Stimulated activated CD4-positive, alpha-beta T cell treated with anti-CD3 and anti-CD28 coated beads, Interleukin-2, amount 100 ng/mL, for 4 hours (primary cell): ENCODE measurements at regions not wholly inside any gene's neighbourhood (a gene's known extent, or its start where the extent isn't known, plus 50 kb on each side); places are given as distances from the start of the nearest gene placed in this dataset.
"Not testable (repeated sequence)": the region's sequence is repeated elsewhere in the genome, so short reads cannot be mapped to it uniquely, and the experiment has no call there.

Source experiments
- DNase-seq: peaks from one replicate; pipeline ENCODE4 v3.0.0-alpha.2; 2020; ENCODE audit warnings: low read depth

DNA sequence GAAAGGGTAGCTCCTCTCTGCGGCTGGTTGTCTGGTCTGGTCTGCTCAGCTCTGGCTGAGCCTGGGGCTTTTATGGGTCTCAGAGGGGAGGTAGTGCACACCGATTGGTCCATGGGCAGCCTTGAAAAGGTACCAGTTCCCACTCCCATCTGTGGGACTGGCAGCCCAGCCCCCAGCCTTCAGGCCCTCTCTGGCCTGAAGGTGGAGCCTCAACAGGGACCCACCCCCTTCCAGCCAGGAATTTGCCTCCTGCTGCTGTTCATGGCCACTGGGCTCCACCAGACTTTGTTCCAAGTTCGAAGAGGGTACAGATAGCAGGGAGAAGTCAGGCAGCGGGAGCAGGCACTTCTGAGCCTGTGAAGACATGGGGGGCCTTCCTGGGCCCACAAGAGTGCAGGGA lies 165.3 kb upstream of the SLC27A6 start:
- no peak for DNase-seq

- no peak for DNase-seq
These were observed 164.9 kb upstream of the SLC27A6 start for GRCh38 chr5:128800377-128800776.

DNA sequence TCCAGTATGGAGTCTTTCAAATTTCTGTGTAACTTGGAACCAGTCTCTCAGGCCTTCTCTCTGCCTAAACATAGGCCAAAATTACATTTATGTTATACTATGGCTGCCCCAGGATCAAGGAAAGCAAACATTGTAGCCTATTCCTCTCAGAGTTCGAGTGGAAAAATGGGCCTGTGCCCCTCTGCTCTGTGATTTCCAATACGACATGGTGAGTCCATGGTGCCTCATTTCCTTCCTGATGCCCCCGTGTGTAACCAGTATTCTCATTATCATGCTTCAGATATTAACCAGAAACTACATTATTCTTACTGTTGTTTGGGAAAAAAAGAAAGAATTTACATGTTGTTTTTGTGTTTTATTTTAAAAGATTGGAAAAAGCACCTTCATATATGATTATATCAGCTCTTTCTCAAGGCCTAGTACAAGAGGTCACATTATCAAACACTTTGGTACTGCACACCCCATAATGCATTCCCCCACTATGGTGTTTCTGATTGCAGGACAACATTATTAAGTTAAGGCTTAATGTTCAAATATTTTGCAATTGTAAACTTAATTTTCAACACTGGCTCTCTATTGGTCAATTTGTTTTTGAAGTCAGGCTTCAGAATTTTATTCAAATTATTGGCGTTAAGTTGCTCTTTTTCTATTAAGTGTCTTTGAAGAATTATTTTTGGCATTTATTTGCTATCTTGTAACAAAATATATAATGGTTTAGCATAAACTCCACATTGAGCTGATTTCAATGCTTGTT lies 151.8 kb upstream of the SLC27A6 start:
- no peak for DNase-seq

DNA sequence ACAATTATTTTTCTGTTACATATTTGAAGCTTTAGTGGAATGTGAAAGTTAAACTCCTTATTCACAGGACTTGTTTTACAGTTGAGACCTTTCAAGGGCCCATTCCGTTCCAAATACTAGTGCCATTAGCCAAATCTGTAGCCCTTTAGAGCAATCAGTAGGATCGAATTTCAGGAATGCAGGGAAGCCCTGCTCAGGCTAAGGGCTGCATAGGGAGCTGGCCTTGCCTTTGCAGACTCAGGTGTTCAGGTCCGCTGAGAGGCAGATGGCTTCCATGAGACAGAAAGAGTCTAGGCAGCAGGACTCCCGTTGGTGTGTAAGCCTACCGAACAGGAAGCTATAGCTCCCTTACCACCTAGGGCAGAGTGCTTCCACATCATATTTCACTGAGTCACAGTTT lies 150.1 kb upstream of the SLC27A6 start:
- no peak for DNase-seq

DNA sequence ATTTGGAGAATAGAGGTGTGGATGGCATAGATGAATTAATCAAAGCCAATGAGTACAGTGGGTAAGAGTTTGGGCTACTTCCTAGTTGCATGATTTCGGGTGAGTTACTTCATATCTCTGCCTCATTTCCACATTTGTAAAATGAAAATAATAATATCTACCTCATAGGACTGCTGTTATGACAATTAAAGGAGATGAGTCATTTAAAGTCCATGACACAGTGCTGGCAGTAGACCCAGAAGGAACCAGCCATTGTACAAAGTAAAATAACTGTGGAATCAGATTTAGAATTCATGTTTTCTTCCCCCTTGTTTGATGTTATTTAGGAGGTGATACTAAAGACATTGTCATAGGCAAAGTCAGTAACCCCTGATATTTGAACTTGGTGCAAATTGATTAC lies 139.5 kb upstream of the SLC27A6 start:
- no peak for DNase-seq

DNA sequence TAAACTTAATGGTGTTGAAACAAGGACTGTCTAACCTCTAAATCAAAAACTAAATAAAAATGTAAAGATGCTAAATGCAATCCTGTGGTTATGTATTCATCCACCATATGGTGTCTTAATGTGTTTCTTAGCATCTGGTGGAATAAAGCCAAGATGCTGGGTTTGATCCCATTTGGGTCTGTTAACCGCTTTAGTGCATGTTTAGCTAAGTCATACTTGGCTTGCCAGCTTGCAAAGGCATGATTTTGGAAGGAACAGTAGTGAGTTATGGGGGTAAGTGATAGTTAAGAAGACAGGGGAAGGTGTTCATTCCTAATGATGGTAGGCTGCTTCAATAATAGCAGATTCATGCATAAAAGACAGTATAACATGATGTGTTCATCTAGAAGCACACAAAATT lies 139.0 kb upstream of the SLC27A6 start:
- DNase-seq: no peak

DNA sequence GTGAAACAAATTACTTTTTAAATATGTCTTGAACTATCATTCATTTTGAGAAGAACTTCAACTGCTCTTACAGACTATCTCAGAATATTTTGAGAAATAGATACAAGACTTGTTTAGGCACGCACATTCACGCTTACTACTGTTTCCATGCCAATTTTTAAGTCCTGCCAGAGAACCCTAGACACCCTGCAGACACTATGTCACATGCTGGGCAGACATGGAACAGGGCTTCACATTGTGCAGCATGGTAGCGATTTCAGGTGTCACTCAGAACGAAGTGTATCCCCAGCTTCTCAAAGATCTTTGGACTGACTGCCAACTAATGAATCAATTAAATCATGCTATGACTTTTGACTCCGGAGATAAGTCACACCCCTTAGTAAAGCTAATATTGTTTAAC lies 128.7 kb upstream of the SLC27A6 start:
- DNase-seq: no peak

DNA sequence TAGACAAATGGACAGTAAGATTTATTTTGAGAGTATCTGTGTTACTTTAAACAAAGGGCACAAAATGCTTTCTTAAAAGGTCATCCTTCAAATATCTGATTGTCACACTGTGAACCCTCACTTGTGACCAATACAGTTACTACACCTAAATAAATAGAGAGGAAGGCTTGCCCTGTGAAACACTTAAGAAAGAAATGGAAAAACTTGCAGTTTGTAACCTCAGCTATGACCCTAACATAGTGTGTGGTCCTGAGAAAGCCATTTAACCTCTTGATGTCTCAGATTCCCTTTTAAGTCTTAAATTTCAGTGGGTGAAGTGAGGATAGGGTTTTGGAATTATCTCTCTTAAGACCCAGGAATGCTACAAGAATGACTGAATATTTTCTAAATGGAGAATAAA lies 126.7 kb upstream of the SLC27A6 start:
- DNase-seq: no peak

DNA sequence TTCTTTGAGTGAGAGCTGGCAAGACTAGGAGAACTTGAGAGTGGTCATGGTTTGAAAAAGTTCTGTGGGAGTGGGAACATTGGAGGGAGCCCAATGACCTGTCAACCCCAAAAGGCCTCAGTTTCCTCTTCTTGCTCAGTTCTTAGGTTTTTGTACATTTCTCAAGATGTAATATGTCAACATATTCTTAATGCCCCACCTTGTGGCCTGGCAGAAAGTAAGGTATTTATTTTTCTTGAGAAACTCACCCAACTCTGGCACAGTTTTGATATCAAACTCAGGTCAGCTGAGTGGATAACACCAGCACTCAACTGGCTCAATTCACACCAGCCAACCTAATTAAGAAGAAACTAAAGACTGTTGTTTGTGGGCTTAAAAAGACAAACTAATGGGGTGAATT lies 123.0 kb upstream of the SLC27A6 start:
- no peak for DNase-seq

- no peak for DNase-seq
These were observed 120.8 kb upstream of the SLC27A6 start for GRCh38 chr5:128844354-128844923.

DNA sequence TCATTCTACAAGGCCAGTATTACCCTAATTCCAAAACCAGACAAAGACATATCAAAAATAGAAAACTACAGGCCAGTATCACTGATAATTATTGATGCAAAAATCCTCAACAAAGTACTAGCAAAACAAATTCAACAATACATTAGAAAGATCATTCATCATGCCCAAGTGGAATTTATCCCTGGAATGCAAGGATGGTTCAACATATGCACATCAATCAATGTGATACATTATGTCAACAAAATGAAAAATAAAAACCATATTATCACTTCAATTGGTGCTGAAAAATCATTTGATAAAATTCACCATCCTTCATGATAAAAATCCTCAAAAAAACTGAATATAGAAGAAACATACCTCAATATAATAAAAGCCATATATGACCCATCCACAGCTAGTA lies 115.2 kb upstream of the SLC27A6 start:
- DNase-seq: no peak

DNA sequence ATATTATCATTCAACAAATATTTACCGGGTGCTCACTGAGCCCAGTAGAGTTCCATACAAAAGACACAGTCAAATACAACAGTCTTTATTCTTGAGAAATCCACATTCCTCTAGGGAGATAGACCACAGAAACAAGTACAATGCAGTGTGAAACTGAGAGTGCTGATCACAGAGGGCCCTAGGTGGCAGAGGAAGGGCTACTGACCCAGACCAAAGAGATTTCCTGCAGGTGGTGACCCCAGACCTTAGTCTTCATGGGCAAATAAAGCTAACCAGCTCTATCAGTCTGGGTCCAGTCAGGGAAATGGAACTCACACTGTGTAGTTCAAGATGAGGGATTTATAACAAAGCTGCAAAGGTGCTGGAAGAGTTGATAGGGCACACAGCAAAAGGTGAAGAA lies 110.4 kb upstream of the SLC27A6 start:
- DNase-seq: no peak

- DNase-seq: no peak
These were observed 108.1 kb upstream of the SLC27A6 start for GRCh38 chr5:128857076-128857677.

DNA sequence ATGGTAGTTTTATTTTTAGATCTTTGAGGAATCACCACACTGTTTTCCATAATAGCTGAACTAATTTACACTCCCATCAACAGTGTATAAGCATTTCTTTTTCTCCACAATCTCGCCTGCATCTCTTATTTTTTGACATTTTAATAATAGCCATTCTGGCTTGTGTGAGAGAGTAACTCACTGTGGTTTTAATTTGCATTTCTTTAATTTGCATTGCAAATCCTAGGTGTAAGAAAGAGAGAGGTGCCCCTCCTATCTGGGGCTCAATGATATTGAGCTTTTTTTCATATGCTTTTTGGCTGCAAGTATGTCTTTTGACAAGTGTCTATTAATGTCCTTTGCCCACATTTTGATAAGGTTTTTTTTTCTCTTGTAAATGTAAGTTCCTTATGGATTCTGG lies 106.3 kb upstream of the SLC27A6 start:
- DNase-seq: no peak

DNA sequence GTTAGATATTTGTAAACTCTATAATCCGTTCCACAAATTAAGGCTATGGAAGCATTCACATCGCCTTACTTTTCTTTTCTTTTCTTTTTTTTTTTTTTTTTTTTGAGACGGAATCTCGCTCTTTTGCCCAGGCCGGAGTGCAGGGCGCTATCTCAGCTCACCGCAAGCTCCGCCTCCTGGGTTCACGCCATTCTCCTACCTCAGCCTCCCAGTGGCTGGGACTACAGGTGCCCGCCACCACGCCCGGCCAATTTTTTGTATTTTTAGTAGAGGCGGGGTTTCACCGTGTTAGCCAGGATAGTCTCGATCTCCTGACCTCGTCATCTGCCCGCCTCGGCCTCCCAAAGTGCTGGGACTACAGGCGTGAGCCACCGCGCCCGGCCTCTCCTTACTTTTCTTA lies 104.1 kb upstream of the SLC27A6 start:
- not testable (repeated sequence) for DNase-seq

DNA sequence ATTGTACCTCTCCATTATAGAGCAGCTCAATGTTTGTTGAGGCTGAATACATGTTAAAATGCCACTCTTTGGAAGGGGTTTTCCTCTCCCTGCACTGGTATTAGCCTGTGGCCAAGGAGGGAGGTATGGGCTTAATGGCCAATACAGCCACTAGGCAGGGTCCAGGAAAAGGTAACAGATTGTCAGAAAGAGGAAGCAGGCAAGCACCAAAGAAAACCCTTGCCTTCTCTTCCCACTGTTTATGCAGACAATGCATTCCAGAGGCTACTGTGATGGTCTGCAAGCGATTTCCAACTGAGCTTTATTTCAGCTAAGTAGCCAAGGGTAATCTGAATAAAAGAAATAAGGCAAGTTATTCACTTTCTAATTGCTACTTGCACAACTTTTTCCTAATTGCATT lies 95.3 kb upstream of the SLC27A6 start:
- DNase-seq: no peak

DNA sequence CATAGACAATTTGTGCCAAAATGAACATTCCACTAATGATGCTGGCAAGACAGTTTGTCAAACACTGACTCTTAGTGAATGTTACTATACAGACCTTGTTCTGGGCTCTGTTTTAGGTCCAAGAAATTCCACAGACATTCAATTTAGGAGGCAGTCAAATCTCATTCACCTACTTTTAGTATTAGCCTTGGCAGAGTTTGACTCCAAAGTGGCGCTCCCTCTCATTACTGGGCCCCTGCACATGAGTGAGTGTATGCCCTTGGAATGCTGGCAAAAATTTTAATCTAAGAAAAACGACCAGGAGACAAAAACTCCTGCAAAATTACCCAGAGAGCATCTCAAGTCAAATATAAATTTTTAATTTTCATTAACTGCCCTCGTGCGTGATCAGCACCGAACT lies 94.9 kb upstream of the SLC27A6 start:
- no peak for DNase-seq

GRCh38 chr5:128870923-128871322 lies 94.4 kb upstream of the SLC27A6 start:
- no peak for DNase-seq

- DNase-seq: no peak
These were observed 88.5 kb upstream of the SLC27A6 start for GRCh38 chr5:128876569-128877382.

DNA sequence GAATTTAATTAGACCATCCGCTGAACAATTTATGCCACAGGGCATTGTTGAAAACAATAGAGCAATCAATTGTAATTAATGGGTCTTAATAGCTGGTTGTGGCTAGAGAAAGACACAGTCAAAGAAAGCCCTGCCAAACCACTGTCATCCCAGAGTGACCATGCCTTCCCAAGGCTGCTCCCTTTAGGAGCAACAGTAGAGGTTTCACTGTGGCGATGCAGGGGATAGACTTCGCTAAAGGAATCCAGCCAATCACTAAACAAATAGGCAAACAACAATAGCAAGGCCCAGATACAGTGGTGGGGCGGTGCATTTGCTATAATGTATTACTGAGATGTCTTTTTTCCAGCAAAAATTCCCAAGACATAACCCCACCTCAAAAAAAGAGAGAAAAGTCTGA lies 87.8 kb upstream of the SLC27A6 start:
- no peak for DNase-seq

DNA sequence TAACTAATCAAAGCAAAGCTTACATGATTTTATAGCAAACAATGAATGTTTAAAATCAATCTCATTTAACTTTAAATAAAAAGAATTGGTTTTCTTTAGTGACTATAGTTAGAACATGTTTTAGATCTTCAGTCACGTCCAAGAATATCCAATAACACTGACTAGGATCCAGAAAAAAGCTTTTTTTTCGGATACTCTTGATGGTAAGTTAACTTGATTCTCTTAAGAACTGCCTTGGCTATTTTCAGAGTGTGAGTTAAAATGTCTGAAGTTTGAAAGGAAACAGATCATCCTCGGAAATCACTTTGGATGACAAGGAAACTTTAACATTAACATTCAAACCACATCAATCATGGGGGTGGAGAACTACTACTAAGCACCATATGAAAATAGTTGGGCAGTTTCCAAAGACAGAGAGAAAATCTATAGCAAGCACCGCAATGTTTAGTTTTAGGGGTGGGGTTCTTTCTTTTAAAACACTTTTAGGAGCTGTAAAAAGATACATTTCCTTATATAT lies 83.7 kb upstream of the SLC27A6 start:
- DNase-seq: no peak

DNA sequence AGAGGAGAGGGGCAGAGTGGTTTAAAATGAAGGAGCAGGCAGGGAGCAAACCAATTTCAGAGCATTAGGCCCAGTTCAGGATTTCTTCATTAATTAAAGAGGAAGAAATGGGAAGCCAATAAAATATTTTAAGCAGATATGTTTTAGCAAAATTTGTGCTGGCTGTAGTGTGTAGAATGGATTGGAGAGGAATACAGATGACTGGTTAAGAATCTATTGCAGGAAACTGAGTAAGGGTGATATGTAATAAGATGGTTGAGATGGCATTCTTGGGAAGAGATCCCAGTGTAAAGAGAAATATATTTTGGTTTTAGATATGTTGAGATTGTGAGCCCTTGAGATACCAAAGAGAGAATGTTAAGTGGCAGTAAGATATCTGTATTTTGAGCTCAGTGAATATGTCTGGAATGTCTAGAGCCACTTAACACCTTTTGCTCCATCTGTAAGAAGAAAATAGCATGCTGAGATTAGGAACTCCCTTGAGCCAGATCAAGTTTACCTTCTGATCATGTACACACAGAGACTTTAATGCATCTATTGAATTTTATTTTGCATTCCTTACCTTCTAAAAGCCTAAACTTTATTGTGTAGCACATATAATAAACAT lies 79.5 kb upstream of the SLC27A6 start:
- no peak for DNase-seq
